HL-60 (cell line): ENCODE measurements at regions not wholly inside any gene's neighbourhood (a gene's known extent, or its start where the extent isn't known, plus 50 kb on each side); places are given as distances from the start of the nearest gene placed in this dataset.

Experiments used
- GABPA ChIP-seq: IDR thresholded peaks from 2 replicates; pipeline ENCODE4 v1.6.1; 2012; ENCODE audit warnings: low read depth
- POLR2AphosphoS5 ChIP-seq: IDR thresholded peaks from 2 replicates; pipeline ENCODE4 v1.6.1; 2012; ENCODE audit warnings: low read depth
- TF ChIP-seq, protein P1 (sequence below): IDR thresholded peaks from one replicate; pipeline ENCODE4 v1.5.1; 2011; ENCODE audit warnings: low read length, control low read depth, inconsistent platforms; ENCODE audit not compliant: insufficient read depth
- TF ChIP-seq, protein P2 (sequence below): IDR thresholded peaks from 2 replicates; pipeline ENCODE4 v1.6.1; 2012; ENCODE audit warnings: low read depth; ENCODE audit not compliant: insufficient replicate concordance

DNA sequence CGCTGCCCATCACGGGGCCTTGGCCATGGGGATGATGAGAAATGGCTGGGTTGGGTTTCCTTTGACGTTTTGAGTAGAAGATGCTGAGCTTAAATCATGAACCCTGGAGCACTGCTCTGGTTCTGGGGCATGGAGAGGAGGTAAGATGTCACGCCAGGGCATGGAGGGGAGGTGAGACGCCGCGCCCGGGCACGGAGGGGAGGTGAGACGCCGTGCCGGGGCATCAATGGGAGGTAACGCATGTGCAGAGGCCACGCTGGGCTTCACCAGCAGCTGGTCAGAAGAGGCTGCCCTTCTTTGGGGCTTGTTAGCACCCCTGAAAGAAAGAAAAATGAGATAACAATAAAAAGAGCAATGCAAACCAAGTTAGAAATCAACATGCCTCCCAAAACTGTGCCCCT is 322.5 kb upstream of the IRX4 start:
- TF ChIP-seq, protein P1, sequence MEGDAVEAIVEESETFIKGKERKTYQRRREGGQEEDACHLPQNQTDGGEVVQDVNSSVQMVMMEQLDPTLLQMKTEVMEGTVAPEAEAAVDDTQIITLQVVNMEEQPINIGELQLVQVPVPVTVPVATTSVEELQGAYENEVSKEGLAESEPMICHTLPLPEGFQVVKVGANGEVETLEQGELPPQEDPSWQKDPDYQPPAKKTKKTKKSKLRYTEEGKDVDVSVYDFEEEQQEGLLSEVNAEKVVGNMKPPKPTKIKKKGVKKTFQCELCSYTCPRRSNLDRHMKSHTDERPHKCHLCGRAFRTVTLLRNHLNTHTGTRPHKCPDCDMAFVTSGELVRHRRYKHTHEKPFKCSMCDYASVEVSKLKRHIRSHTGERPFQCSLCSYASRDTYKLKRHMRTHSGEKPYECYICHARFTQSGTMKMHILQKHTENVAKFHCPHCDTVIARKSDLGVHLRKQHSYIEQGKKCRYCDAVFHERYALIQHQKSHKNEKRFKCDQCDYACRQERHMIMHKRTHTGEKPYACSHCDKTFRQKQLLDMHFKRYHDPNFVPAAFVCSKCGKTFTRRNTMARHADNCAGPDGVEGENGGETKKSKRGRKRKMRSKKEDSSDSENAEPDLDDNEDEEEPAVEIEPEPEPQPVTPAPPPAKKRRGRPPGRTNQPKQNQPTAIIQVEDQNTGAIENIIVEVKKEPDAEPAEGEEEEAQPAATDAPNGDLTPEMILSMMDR, result no peak
- TF ChIP-seq, protein P2, sequence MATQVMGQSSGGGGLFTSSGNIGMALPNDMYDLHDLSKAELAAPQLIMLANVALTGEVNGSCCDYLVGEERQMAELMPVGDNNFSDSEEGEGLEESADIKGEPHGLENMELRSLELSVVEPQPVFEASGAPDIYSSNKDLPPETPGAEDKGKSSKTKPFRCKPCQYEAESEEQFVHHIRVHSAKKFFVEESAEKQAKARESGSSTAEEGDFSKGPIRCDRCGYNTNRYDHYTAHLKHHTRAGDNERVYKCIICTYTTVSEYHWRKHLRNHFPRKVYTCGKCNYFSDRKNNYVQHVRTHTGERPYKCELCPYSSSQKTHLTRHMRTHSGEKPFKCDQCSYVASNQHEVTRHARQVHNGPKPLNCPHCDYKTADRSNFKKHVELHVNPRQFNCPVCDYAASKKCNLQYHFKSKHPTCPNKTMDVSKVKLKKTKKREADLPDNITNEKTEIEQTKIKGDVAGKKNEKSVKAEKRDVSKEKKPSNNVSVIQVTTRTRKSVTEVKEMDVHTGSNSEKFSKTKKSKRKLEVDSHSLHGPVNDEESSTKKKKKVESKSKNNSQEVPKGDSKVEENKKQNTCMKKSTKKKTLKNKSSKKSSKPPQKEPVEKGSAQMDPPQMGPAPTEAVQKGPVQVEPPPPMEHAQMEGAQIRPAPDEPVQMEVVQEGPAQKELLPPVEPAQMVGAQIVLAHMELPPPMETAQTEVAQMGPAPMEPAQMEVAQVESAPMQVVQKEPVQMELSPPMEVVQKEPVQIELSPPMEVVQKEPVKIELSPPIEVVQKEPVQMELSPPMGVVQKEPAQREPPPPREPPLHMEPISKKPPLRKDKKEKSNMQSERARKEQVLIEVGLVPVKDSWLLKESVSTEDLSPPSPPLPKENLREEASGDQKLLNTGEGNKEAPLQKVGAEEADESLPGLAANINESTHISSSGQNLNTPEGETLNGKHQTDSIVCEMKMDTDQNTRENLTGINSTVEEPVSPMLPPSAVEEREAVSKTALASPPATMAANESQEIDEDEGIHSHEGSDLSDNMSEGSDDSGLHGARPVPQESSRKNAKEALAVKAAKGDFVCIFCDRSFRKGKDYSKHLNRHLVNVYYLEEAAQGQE, result no peak
- TF ChIP-seq GABPA, result no peak
- TF ChIP-seq POLR2AphosphoS5, result no peak
